Testis (tissue), 2 donors: ENCODE measurements at regions not wholly inside any gene's neighbourhood (a gene's known extent, or its start where the extent isn't known, plus 50 kb on each side); places are given as distances from the start of the nearest gene placed in this dataset.

Experiments
- POLR2A ChIP-seq: fragments of 450-650 bp; IDR thresholded peaks from one replicate; pipeline ENCODE4 v1.6.1; 2017; ENCODE audit warnings: antibody characterized with exemption, mild to moderate bottlenecking, moderate library complexity
- TF ChIP-seq, protein P1 (sequence below), 3 experiments: fragments of 450-650 bp in 2 of 3; fragments of 200-600 bp in 1 of 3; sonication (generic) in 1 of 3; IDR thresholded peaks; one replicate each; pipeline ENCODE4 v1.5.1; 2016 to 2019; ENCODE audit warnings: antibody characterized with exemption in 3 of 3, mild to moderate bottlenecking in 2 of 3, moderate library complexity in 1 of 3

DNA sequence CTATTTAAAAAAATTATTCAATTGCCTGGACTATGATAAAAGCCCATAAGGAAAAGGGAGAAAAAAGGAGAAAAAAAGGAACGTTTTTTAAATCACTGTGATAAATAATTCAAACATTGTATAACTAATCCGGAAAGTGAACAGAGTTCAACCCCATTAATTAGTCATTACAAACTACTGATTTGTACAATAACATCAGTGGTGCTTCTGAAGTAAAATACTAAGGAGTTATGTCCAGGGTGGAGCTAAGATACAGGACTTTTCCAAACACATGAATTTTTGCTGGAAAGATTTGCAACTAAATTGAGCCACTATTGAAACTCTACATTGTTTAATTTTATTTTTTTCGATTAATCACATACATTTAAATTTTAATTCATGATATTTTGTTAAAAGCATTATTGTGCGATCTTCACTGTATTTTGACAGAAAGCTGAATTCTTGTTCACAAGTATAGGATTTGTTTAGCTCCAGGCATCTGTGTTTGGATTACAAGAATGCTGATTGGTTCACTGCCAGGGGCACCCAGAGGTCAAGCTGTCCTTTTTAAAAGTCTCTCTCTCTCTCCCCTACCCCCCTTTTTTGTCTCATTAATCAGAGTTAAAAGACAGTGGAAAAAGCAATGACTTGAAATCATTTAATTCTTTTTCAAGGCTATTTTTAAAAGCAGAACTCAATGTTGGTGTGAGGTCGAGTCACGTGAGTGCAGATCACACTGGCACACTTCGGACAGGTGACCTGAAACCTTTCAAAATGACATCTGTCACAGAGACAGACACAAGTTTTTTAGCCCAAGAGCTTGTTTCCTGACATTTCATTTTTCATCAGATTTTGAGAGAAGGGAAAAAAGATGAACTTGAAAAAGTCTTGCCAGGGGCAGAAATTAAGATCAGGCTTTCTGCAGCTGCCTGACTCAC lies 387.3 kb downstream of the NR2F1-AS1 start:
- no peak for TF ChIP-seq POLR2A
- TF ChIP-seq, protein P1, sequence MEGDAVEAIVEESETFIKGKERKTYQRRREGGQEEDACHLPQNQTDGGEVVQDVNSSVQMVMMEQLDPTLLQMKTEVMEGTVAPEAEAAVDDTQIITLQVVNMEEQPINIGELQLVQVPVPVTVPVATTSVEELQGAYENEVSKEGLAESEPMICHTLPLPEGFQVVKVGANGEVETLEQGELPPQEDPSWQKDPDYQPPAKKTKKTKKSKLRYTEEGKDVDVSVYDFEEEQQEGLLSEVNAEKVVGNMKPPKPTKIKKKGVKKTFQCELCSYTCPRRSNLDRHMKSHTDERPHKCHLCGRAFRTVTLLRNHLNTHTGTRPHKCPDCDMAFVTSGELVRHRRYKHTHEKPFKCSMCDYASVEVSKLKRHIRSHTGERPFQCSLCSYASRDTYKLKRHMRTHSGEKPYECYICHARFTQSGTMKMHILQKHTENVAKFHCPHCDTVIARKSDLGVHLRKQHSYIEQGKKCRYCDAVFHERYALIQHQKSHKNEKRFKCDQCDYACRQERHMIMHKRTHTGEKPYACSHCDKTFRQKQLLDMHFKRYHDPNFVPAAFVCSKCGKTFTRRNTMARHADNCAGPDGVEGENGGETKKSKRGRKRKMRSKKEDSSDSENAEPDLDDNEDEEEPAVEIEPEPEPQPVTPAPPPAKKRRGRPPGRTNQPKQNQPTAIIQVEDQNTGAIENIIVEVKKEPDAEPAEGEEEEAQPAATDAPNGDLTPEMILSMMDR (IDR thresholded peaks at IDR 0.05), result no peak
